Neural cell (in vitro differentiated cells): ENCODE measurements at regions not wholly inside any gene's neighbourhood (a gene's known extent, or its start where the extent isn't known, plus 50 kb on each side); places are given as distances from the start of the nearest gene placed in this dataset.

Experiments used
- H2AFZ ChIP-seq: fragments of 200-600, 300-800 bp; sonication (generic), shearing (Covaris generic); 2 replicates; pipeline ENCODE4 v1.6.0; 2014; ENCODE audit warnings: low read depth, mild to moderate bottlenecking, antibody characterized with exemption, low read length, moderate library complexity
- H3F3A ChIP-seq: fragments of 200-600 bp; shearing (Covaris generic); 2 replicates; pipeline ENCODE4 v1.6.1; 2016; ENCODE audit warnings: mild to moderate bottlenecking, moderate library complexity, mixed read lengths, antibody characterized with exemption, low read length; ENCODE audit not compliant: insufficient read depth, poor library complexity, severe bottlenecking
- H3K27ac ChIP-seq: fragments of 200-600, 300-800 bp; sonication (generic), shearing (Covaris generic); 2 replicates; pipeline ENCODE4 v1.5.1; 2014; ENCODE audit warnings: mild to moderate bottlenecking, low read length, moderate library complexity
- H3K27me3 ChIP-seq: fragments of 300-800, 200-600 bp; sonication (generic), shearing (Covaris generic); 2 replicates; pipeline ENCODE4 v1.6.0; 2014; ENCODE audit warnings: mild to moderate bottlenecking, low read depth, low read length, moderate library complexity; ENCODE audit not compliant: insufficient read depth
- H3K36me3 ChIP-seq: fragments of 300-800, 200-600 bp; sonication (generic), shearing (Covaris generic); 2 replicates; pipeline ENCODE4 v1.5.1; 2014; ENCODE audit warnings: mild to moderate bottlenecking, antibody characterized with exemption, low read length, moderate library complexity; ENCODE audit not compliant: insufficient read depth
- H3K4me2 ChIP-seq: fragments of 300-800, 200-600 bp; sonication (generic), shearing (Covaris generic); 2 replicates; pipeline ENCODE4 v1.6.0; 2014; ENCODE audit warnings: mild to moderate bottlenecking, low read length
- H3K4me3 ChIP-seq: fragments of 300-800, 200-600 bp; sonication (generic), shearing (Covaris generic); 2 replicates; pipeline ENCODE4 v1.5.1; 2014; ENCODE audit warnings: mild to moderate bottlenecking, low read length, moderate library complexity
- H3K79me2 ChIP-seq: fragments of 200-600 bp; shearing (Covaris generic); replicated peaks from 2 replicates; pipeline ENCODE4 v1.6.0; 2014; ENCODE audit warnings: mild to moderate bottlenecking, low read length, moderate library complexity; ENCODE audit not compliant: insufficient read depth
- H3K9ac ChIP-seq: fragments of 300-800, 200-600 bp; sonication (generic), shearing (Covaris generic); 2 replicates; pipeline ENCODE4 v1.6.1; 2016; ENCODE audit warnings: mild to moderate bottlenecking, low read length, mixed read lengths
- H3K9me2 ChIP-seq: fragments of 200-600 bp; shearing (Covaris generic); 2 replicates; pipeline ENCODE4 v1.6.1; 2016; ENCODE audit warnings: mild to moderate bottlenecking, low read length, mixed read lengths; ENCODE audit not compliant: insufficient read depth
- H3K9me3 ChIP-seq: fragments of 200-600, 300-800 bp; sonication (generic), shearing (Covaris generic); 2 replicates; pipeline ENCODE4 v1.6.1; 2016; ENCODE audit warnings: mild to moderate bottlenecking, mixed run types, low read length, moderate library complexity, mixed read lengths
- H4K20me1 ChIP-seq: fragments of 200-600 bp; shearing (Covaris generic); 2 replicates; pipeline ENCODE4 v1.6.1; 2016; ENCODE audit warnings: mild to moderate bottlenecking, mixed run types; ENCODE audit not compliant: insufficient read depth
- CTCF ChIP-seq: fragments of 450-650 bp; IDR thresholded peaks from 2 replicates; pipeline ENCODE4 v1.5.1; 2014; ENCODE audit warnings: antibody characterized with exemption, mild to moderate bottlenecking, moderate library complexity; ENCODE audit not compliant: poor library complexity, severe bottlenecking
- EP300 ChIP-seq: fragments of 450-650 bp; conservative IDR thresholded peaks from 2 replicates; pipeline ENCODE4 v1.6.1; 2014; ENCODE audit warnings: antibody characterized with exemption, mild to moderate bottlenecking, moderate library complexity; ENCODE audit not compliant: poor library complexity, severe bottlenecking
- EZH2 ChIP-seq: fragments of 200-600, 300-800 bp; shearing (Covaris generic), sonication (generic); IDR thresholded peaks from 2 replicates; pipeline ENCODE4 v1.6.1; 2014; ENCODE audit warnings: antibody characterized with exemption, low read length, borderline replicate concordance, mild to moderate bottlenecking; ENCODE audit not compliant: insufficient read depth, poor library complexity, severe bottlenecking
- MXI1 ChIP-seq: fragments of 450-650 bp; conservative IDR thresholded peaks from 2 replicates; pipeline ENCODE4 v1.6.1; 2014; ENCODE audit warnings: antibody characterized with exemption, mild to moderate bottlenecking; ENCODE audit not compliant: poor library complexity, severe bottlenecking
- POLR2AphosphoS5 ChIP-seq: IDR thresholded peaks from 2 replicates; pipeline ENCODE4 v1.6.1; 2012
- RAD21 ChIP-seq: fragments of 450-650 bp; conservative IDR thresholded peaks from 2 replicates; pipeline ENCODE4 v1.6.1; 2014; ENCODE audit warnings: antibody characterized with exemption, mild to moderate bottlenecking, moderate library complexity
- REST ChIP-seq: IDR thresholded peaks from 2 replicates; pipeline ENCODE4 v1.6.1; 2012; ENCODE audit warnings: borderline replicate concordance
- SMC3 ChIP-seq: fragments of 450-650 bp; conservative IDR thresholded peaks from 2 replicates; pipeline ENCODE4 v1.6.1; 2014; ENCODE audit warnings: antibody characterized with exemption, mild to moderate bottlenecking, moderate library complexity; ENCODE audit not compliant: poor library complexity
- TAF1 ChIP-seq: IDR thresholded peaks from 2 replicates; pipeline ENCODE4 v1.6.1; 2012; ENCODE audit warnings: low read depth

GRCh38 chr21:34296878-34297277 lies 66.9 kb upstream of the KCNE2 start:
- H3K9me2 ChIP-seq: no peaks in the 10 kb centered on the region
- H3F3A ChIP-seq: no peaks in the 10 kb centered on the region
- H3K36me3 ChIP-seq: no peaks in the 10 kb centered on the region
- no peaks in the 10 kb centered on the region for H3K79me2 ChIP-seq
- H4K20me1 ChIP-seq: no peaks in the 10 kb centered on the region
- H3K4me3 ChIP-seq: no peak overlapping the region
- H3K4me2 ChIP-seq: no peak overlapping the region
- H3K9ac ChIP-seq: no peak overlapping the region
- H3K9me3 ChIP-seq: no peaks in the 10 kb centered on the region
- no peak for TF ChIP-seq TAF1
- no peak for TF ChIP-seq MXI1
- TF ChIP-seq CTCF: no peak
- TF ChIP-seq EZH2: no peak
- TF ChIP-seq EP300: no peak
- H3K27me3 ChIP-seq: no peaks in the 10 kb centered on the region
- no peak overlapping the region for H3K27ac ChIP-seq
- no peak overlapping the region for H2AFZ ChIP-seq

- no peak overlapping the region for H3K27ac ChIP-seq
- H2AFZ ChIP-seq: no peak overlapping the region
- TF ChIP-seq EP300 (no peak), TAF1 (no peak), EZH2 (no peak), MXI1 (no peak), CTCF (no peak), RAD21 (no peak), POLR2AphosphoS5 (no peak), REST (no peak), SMC3 (no peak)
- no peaks in the 10 kb centered on the region for H3K9me3 ChIP-seq
- no peak overlapping the region for H3K9ac ChIP-seq
- H3K4me2 ChIP-seq: no peak overlapping the region
- no peak overlapping the region for H3K4me3 ChIP-seq
- no peaks in the 10 kb centered on the region for H3K27me3 ChIP-seq
- no peaks in the 10 kb centered on the region for H3K79me2 ChIP-seq
- H4K20me1 ChIP-seq: no peaks in the 10 kb centered on the region
- H3K36me3 ChIP-seq: no peaks in the 10 kb centered on the region
- H3F3A ChIP-seq: no peaks in the 10 kb centered on the region
- H3K9me2 ChIP-seq: no peaks in the 10 kb centered on the region
Measured at GRCh38 chr21:34298534-34299167, 65.2 kb upstream of the KCNE2 start.
